H1 (cell line): ENCODE measurements at regions not wholly inside any gene's neighbourhood (a gene's known extent, or its start where the extent isn't known, plus 50 kb on each side); places are given as distances from the start of the nearest gene placed in this dataset.

Experiments used
- CTCF ChIA-PET: fragments of 300-600 bp; sonication (Branson Sonifier 250); formaldehyde crosslinking; loops from one replicate; lab custom pipeline; 2021; ENCODE audit not compliant: partially characterized antibody; lab: Charles Lee
- POLR2A ChIA-PET: fragments of 300-600 bp; sonication (Branson Sonifier 250); formaldehyde crosslinking; loops from one replicate; lab custom pipeline; 2021; ENCODE audit warnings: inconsistent platforms; ENCODE audit not compliant: partially characterized antibody; lab: Charles Lee
- DNase-seq, 2 experiments: peaks; one replicate each; pipeline versions ENCODE4 v3.0.0 to v3.0.0-alpha.2; 2010 to 2022; ENCODE audit warnings: low spot score in 2 of 2, low read depth in 1 of 2, mixed read lengths in 1 of 2
- FAIRE-seq: peaks from 2 replicates; lab custom pipeline; 2011; peaks lifted over from hg19 to GRCh38; lab: Jason Lieb, UNC
- H2AFZ ChIP-seq: 2 replicates; pipeline ENCODE4 v1.8.1; 2012; ENCODE audit warnings: low read length, inconsistent platforms
- H2AK5ac ChIP-seq: 2 replicates; pipeline ENCODE4 v1.6.1; 2013; ENCODE audit warnings: low read depth, low read length
- H2BK120ac ChIP-seq: replicated peaks from 2 replicates; pipeline ENCODE3; 2013; ENCODE audit warnings: low read depth, low read length, inconsistent platforms
- H2BK12ac ChIP-seq: 2 replicates; pipeline ENCODE4 v1.6.1; 2013; ENCODE audit warnings: low read depth, low read length
- H2BK15ac ChIP-seq: 2 replicates; pipeline ENCODE4 v1.6.1; 2013; ENCODE audit warnings: low read length
- H2BK20ac ChIP-seq: 2 replicates; pipeline ENCODE4 v1.6.1; 2013; ENCODE audit warnings: low read length
- H2BK5ac ChIP-seq: 2 replicates; pipeline ENCODE4 v1.6.1; 2013; ENCODE audit warnings: low read depth, low read length
- H3K14ac ChIP-seq: 2 replicates; pipeline ENCODE4 v1.6.1; 2013; ENCODE audit warnings: inconsistent platforms; ENCODE audit not compliant: insufficient read length
- H3K18ac ChIP-seq: 2 replicates; pipeline ENCODE4 v1.6.1; 2013; ENCODE audit warnings: low read length; ENCODE audit errors: extremely low read depth
- H3K23ac ChIP-seq: 2 replicates; pipeline ENCODE4 v1.6.1; 2013; ENCODE audit warnings: inconsistent platforms; ENCODE audit not compliant: insufficient read length
- H3K23me2 ChIP-seq: 2 replicates; pipeline ENCODE4 v1.6.1; 2013; ENCODE audit warnings: low read depth, low read length
- H3K27ac ChIP-seq: 2 replicates; pipeline ENCODE4 v1.6.1; 2011; ENCODE audit warnings: low read depth, low read length, inconsistent platforms
- H3K27me3 ChIP-seq, 4 experiments: replicated peaks in 1 of 4; 1 replicate in 1 of 4; 2 replicates in 3 of 4; pipeline versions ENCODE4 v1.6.1 to v1.8.1; 2011 to 2013; ENCODE audit warnings: low read length in 3 of 4, mild to moderate bottlenecking in 3 of 4, inconsistent platforms in 2 of 4, mixed read lengths in 2 of 4, moderate library complexity in 1 of 4; ENCODE audit not compliant: control insufficient read depth in 3 of 4, insufficient read depth in 3 of 4; ENCODE audit errors: extremely low read depth in 1 of 4
- H3K36me3 ChIP-seq, 4 experiments: 2 replicates each; pipeline versions ENCODE4 v1.6.1 to v1.8.1; 2011 to 2013; ENCODE audit warnings: mild to moderate bottlenecking in 4 of 4, low read length in 3 of 4, moderate library complexity in 2 of 4, control low read depth in 1 of 4, inconsistent platforms in 1 of 4; ENCODE audit not compliant: insufficient read depth in 4 of 4, control insufficient read depth in 2 of 4
- H3K4ac ChIP-seq: replicated peaks from 2 replicates; pipeline ENCODE3; 2013; ENCODE audit warnings: low read length, low read depth, mixed read lengths, inconsistent platforms; ENCODE audit not compliant: insufficient read length
- H3K4me1 ChIP-seq, 4 experiments: replicated peaks in 1 of 4; 1 replicate in 1 of 4; 2 replicates in 3 of 4; pipeline versions ENCODE4 v1.6.1 to v1.8.1; 2011 to 2013; ENCODE audit warnings: low read length in 3 of 4, inconsistent platforms in 2 of 4, mixed read lengths in 1 of 4; ENCODE audit not compliant: insufficient read depth in 4 of 4, control insufficient read depth in 3 of 4
- H3K4me2 ChIP-seq, 2 experiments: 2 replicates each; pipeline versions ENCODE4 v1.6.1 to v1.8.1; 2011 to 2013; ENCODE audit warnings: low read depth in 2 of 2, low read length in 2 of 2, control low read depth in 1 of 2, inconsistent platforms in 1 of 2, mild to moderate bottlenecking in 1 of 2; ENCODE audit not compliant: insufficient read depth in 1 of 2
- H3K4me3 ChIP-seq, 4 experiments: fragments of 200-600, 300-600 bp in 1 of 4; sonication (generic), shearing (Covaris generic), sonication (Bioruptor Twin) in 1 of 4; 2 replicates each; pipeline versions ENCODE4 v1.5.1 to v1.8.1; 2011 to 2016; ENCODE audit warnings: low read length in 4 of 4, low read depth in 3 of 4, control low read depth in 2 of 4, inconsistent platforms in 2 of 4, mild to moderate bottlenecking in 2 of 4, mixed read lengths in 1 of 4, moderate library complexity in 1 of 4; ENCODE audit not compliant: insufficient read depth in 2 of 4; ENCODE audit errors: extremely low read depth in 1 of 4
- H3K56ac ChIP-seq: replicated peaks from 2 replicates; pipeline ENCODE3; 2013; ENCODE audit warnings: low read depth, mild to moderate bottlenecking, mixed read lengths, low read length, inconsistent platforms; ENCODE audit not compliant: insufficient read length
- H3K79me1 ChIP-seq: 2 replicates; pipeline ENCODE4 v1.6.1; 2013; ENCODE audit warnings: low read depth, low read length, control low read depth
- H3K79me2 ChIP-seq, 2 experiments: 2 replicates each; pipeline versions ENCODE4 v1.6.1 to v1.8.1; 2012 to 2013; ENCODE audit warnings: low read length in 2 of 2, mild to moderate bottlenecking in 2 of 2, inconsistent platforms in 1 of 2; ENCODE audit not compliant: insufficient read depth in 2 of 2, control insufficient read depth in 1 of 2
- H3K9ac ChIP-seq, 4 experiments: replicated peaks in 1 of 4; 1 replicate in 1 of 4; 2 replicates in 3 of 4; pipeline versions ENCODE4 v1.6.1 to v1.8.1; 2011 to 2013; ENCODE audit warnings: low read depth in 3 of 4, low read length in 3 of 4, control low read depth in 2 of 4, mild to moderate bottlenecking in 2 of 4, moderate library complexity in 2 of 4, inconsistent platforms in 1 of 4; ENCODE audit errors: extremely low read depth in 1 of 4
- H3K9me3 ChIP-seq, 2 experiments: 2 replicates each; pipeline versions ENCODE4 v1.6.1 to v1.8.1; 2012 to 2013; ENCODE audit warnings: mild to moderate bottlenecking in 2 of 2, moderate library complexity in 2 of 2, control low read depth in 1 of 2, inconsistent platforms in 1 of 2, low read depth in 1 of 2, low read length in 1 of 2, mixed read lengths in 1 of 2; ENCODE audit not compliant: insufficient read depth in 2 of 2
- H4K20me1 ChIP-seq, 2 experiments: replicated peaks in 1 of 2; 2 replicates each; pipeline versions ENCODE3 to v1.8.1; 2011 to 2013; ENCODE audit warnings: inconsistent platforms in 2 of 2, low read length in 2 of 2, mild to moderate bottlenecking in 1 of 2; ENCODE audit not compliant: insufficient read depth in 2 of 2, control insufficient read depth in 1 of 2
- H4K5ac ChIP-seq: 2 replicates; pipeline ENCODE4 v1.6.1; 2013; ENCODE audit warnings: low read length, low read depth, mixed read lengths, inconsistent platforms; ENCODE audit not compliant: insufficient read length
- H4K8ac ChIP-seq: 2 replicates; pipeline ENCODE4 v1.8.0; 2013; ENCODE audit warnings: mild to moderate bottlenecking, moderate library complexity, low read length, inconsistent platforms; ENCODE audit not compliant: insufficient read depth; ENCODE audit errors: extremely low read depth
- H4K91ac ChIP-seq: replicated peaks from 2 replicates; pipeline ENCODE3; 2013; ENCODE audit warnings: low read length, mixed read lengths, inconsistent platforms; ENCODE audit not compliant: insufficient read length
- CEBPB ChIP-seq: IDR thresholded peaks from 2 replicates; pipeline ENCODE4 v1.6.1; 2012; ENCODE audit warnings: low read depth, low read length
- CHD1 ChIP-seq: IDR thresholded peaks from 2 replicates; pipeline ENCODE4 v1.6.1; 2012; ENCODE audit warnings: low read depth, low read length, improper control_type of control experiment
- EGR1 ChIP-seq: IDR thresholded peaks from 2 replicates; pipeline ENCODE4 v1.6.1; 2011; ENCODE audit warnings: low read depth, low read length, borderline replicate concordance
- EZH2 ChIP-seq: fragments of 200-600 bp; sonication (generic); IDR thresholded peaks from 2 replicates; pipeline ENCODE4 v1.7.1; 2012; ENCODE audit warnings: low read depth, mild to moderate bottlenecking, moderate library complexity, low read length, inconsistent platforms; ENCODE audit not compliant: severe bottlenecking
- JUND ChIP-seq: IDR thresholded peaks from 2 replicates; pipeline ENCODE4 v1.6.1; 2011; ENCODE audit warnings: mild to moderate bottlenecking, improper control_type of control experiment, low read length
- POLR2A ChIP-seq, 2 experiments: IDR thresholded peaks; 1 replicate in 1 of 2; 2 replicates in 1 of 2; pipeline ENCODE4 v1.6.1; 2011; ENCODE audit warnings: low read depth in 2 of 2, low read length in 2 of 2, mild to moderate bottlenecking in 2 of 2; ENCODE audit errors: control extremely low read depth in 1 of 2
- SIX5 ChIP-seq: IDR thresholded peaks from 2 replicates; pipeline ENCODE4 v1.6.1; 2011; ENCODE audit warnings: mild to moderate bottlenecking, low read depth, low read length
- SP1 ChIP-seq: IDR thresholded peaks from 2 replicates; pipeline ENCODE4 v1.6.1; 2011; ENCODE audit warnings: low read depth, low read length
- ZNF274 ChIP-seq: IDR thresholded peaks from 2 replicates; pipeline ENCODE4 v1.7.0; 2012; ENCODE audit warnings: low read length, borderline replicate concordance; ENCODE audit errors: extremely low read depth
- WGBS, 2 experiments: shearing (Covaris generic) in 1 of 2; methylation state at CpG; one replicate each; pipeline versions ENCODE4 v1.1.6 to v1.1.7; 2013 to 2015; ENCODE audit warnings: low lambda C conversion rate in 2 of 2, mixed read lengths in 2 of 2, inconsistent platforms in 1 of 2, low coverage in 1 of 2, missing lambda C conversion rate in 1 of 2; ENCODE audit not compliant: insufficient replicate concordance in 2 of 2, insufficient coverage in 1 of 2, insufficient read length in 1 of 2; ENCODE audit errors: extremely low coverage in 1 of 2, missing lambda C conversion rate in 1 of 2; 5-methylcytosine and 5-hydroxymethylcytosine counted together

DNA sequence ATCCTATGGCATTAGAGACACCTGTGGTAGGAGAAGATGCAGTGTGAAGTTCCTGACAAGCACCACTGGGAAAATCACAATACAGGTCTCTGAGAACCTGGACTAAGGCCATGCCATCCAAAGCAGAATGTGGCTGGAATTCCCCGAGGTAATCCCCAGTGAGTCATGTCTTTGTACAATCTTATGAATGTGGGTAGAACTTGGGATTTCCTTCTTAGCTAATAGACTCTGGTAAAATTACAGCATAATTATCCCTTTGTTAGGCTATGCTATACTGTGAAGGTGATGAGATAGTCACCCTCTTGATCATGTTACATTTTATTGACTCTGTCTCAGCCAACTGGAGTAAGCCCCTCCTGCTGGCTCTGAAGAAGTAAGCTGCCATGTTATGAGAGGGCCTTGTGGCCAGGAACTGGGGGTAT, 224.3 kb upstream of the DCN start:
- Histone ChIP-seq H2BK15ac (no peak overlapping the region), H3K27ac (no peak overlapping the region), H3K4me2 (no peak overlapping the region), H3K9ac (no peak overlapping the region), H2AK5ac (no peak overlapping the region), H3K23me2 (no peaks in the 10 kb centered on the region), H2BK20ac (no peak overlapping the region), H3K27me3 (no peaks in the 10 kb centered on the region), H3K4me3 (no peak overlapping the region), H2BK120ac (no peak overlapping the region), H3K4ac (no peak overlapping the region), H3K23ac (no peak overlapping the region), H3K79me1 (no peaks in the 10 kb centered on the region), H4K8ac (no peak overlapping the region), H4K20me1 (no peaks in the 10 kb centered on the region), H3K56ac (no peak overlapping the region), H3K36me3 (no peaks in the 10 kb centered on the region), H2AFZ (no peak overlapping the region), H3K9me3 (no peaks in the 10 kb centered on the region), H3K79me2 (no peaks in the 10 kb centered on the region), H3K18ac (no peak overlapping the region), H4K5ac (no peak overlapping the region), H3K4me1 (peaks cover 0 to 4% (median 0%) of the 10 kb centered on the region in 4 experiments; a peak in 2 of 7 replicates), H4K91ac (no peak overlapping the region), H3K14ac (no peak overlapping the region), H2BK5ac (no peak overlapping the region; the same call in 1 of the 2 replicates), H2BK12ac (no peak overlapping the region)
- POLR2A ChIA-PET: no interaction called here
- TF ChIP-seq ZNF274 (no peak), CHD1 (no peak), EGR1 (no peak), JUND (no peak), CEBPB (no peak), SIX5 (no peak), SP1 (no peak), POLR2A (IDR thresholded peaks at IDR 0.05; ENCODE audit: control extremely low read depth in 1 of 2, low read depth in 2 of 2, low read length in 2 of 2) (no peak), EZH2 (no peak)
- DNase-seq (no peak), FAIRE-seq (no peak)
- 73% methylated on average over 1 of the region's 1 CpG; no CpG with 5 or more reads in 1 of the 2 experiments for WGBS, 2 experiments
- CTCF ChIA-PET: interaction anchor here (1.2 kb wide), 1 partner anchor 76 kb away, joined by 3 read pairs; no protein-coding TSS in a partner anchor
